IMR-90 (cell line): ENCODE measurements at regions not wholly inside any gene's neighbourhood (a gene's known extent, or its start where the extent isn't known, plus 50 kb on each side); places are given as distances from the start of the nearest gene placed in this dataset.

ENCODE experiments used
- CTCF ChIP-seq: conservative IDR thresholded peaks from 2 replicates; pipeline ENCODE4 v1.5.1; 2012; ENCODE audit warnings: mild to moderate bottlenecking, low read depth, low read length, improper control_type of control experiment
- RCOR1 ChIP-seq: IDR thresholded peaks from 2 replicates; pipeline ENCODE4 v1.6.1; 2012; ENCODE audit warnings: mild to moderate bottlenecking, low read length, improper control_type of control experiment; ENCODE audit not compliant: insufficient replicate concordance

GRCh38 chr2:38438883-38439612 lies 62.0 kb upstream of the ATL2 start:
- TF ChIP-seq RCOR1 (no peak), CTCF (no peak)
